Cardiac muscle cell (in vitro differentiated cells and primary cell): ENCODE measurements at regions not wholly inside any gene's neighbourhood (a gene's known extent, or its start where the extent isn't known, plus 50 kb on each side); places are given as distances from the start of the nearest gene placed in this dataset.

Experiments
- DNase-seq, 2 donors: peaks; one replicate each; pipeline versions ENCODE4 v3.0.0 to v3.0.0-alpha.2; 2010 to 2017; ENCODE audit warnings: low read depth in 1 of 2, low spot score in 1 of 2
- H3K27ac ChIP-seq: fragments of 200-600 bp; sonication (generic); 2 replicates; pipeline ENCODE4 v1.5.1; 2016
- H3K27me3 ChIP-seq: fragments of 200-600 bp; sonication (generic); 2 replicates; pipeline ENCODE4 v1.6.0; 2016; ENCODE audit warnings: control low read depth
- H3K36me3 ChIP-seq: fragments of 200-600 bp; sonication (generic); 2 replicates; pipeline ENCODE4 v1.5.1; 2016; ENCODE audit warnings: control low read depth
- H3K4me1 ChIP-seq: fragments of 200-600 bp; sonication (generic); 2 replicates; pipeline ENCODE4 v1.8.1; 2017; ENCODE audit warnings: low read depth, mild to moderate bottlenecking, mixed run types
- H3K4me3 ChIP-seq: fragments of 200-600 bp; sonication (generic); 2 replicates; pipeline ENCODE4 v1.5.1; 2016; ENCODE audit warnings: mild to moderate bottlenecking
- H3K9me3 ChIP-seq: fragments of 200-600 bp; sonication (generic); 2 replicates; pipeline ENCODE4 v1.5.1; 2017; ENCODE audit warnings: low read depth, mild to moderate bottlenecking, control low read depth
- TF ChIP-seq, protein P1 (sequence below): IDR thresholded peaks from 2 replicates; pipeline ENCODE4 v1.5.1; 2012; ENCODE audit warnings: low read depth, mild to moderate bottlenecking, low read length

GRCh38 chr19:28196101-28196500 lies 1016.9 kb downstream of the UQCRFS1 start:
- Histone ChIP-seq H3K4me1 (peaks cover 7% of the 10 kb centered on the region), H3K4me3 (no peak overlapping the region), H3K9me3 (no peaks in the 10 kb centered on the region), H3K36me3 (no peaks in the 10 kb centered on the region), H3K27me3 (no peaks in the 10 kb centered on the region), H3K27ac (no peak overlapping the region)
- TF ChIP-seq, protein P1, sequence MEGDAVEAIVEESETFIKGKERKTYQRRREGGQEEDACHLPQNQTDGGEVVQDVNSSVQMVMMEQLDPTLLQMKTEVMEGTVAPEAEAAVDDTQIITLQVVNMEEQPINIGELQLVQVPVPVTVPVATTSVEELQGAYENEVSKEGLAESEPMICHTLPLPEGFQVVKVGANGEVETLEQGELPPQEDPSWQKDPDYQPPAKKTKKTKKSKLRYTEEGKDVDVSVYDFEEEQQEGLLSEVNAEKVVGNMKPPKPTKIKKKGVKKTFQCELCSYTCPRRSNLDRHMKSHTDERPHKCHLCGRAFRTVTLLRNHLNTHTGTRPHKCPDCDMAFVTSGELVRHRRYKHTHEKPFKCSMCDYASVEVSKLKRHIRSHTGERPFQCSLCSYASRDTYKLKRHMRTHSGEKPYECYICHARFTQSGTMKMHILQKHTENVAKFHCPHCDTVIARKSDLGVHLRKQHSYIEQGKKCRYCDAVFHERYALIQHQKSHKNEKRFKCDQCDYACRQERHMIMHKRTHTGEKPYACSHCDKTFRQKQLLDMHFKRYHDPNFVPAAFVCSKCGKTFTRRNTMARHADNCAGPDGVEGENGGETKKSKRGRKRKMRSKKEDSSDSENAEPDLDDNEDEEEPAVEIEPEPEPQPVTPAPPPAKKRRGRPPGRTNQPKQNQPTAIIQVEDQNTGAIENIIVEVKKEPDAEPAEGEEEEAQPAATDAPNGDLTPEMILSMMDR = no peak
- DNase-seq = no peak

- no peaks in the 10 kb centered on the region for H3K36me3 ChIP-seq
- no peak overlapping the region for H3K27ac ChIP-seq
- H3K4me1 ChIP-seq = no peaks in the 10 kb centered on the region
- H3K27me3 ChIP-seq = no peaks in the 10 kb centered on the region
- H3K4me3 ChIP-seq = no peak overlapping the region
- no peaks in the 10 kb centered on the region for H3K9me3 ChIP-seq
- TF ChIP-seq, protein P1 = no peak
- DNase-seq = no peak
Measured at GRCh38 chr19:28185646-28186045, 1027.3 kb downstream of the UQCRFS1 start.

GRCh38 chr19:28184997-28185396 lies 1028.0 kb downstream of the UQCRFS1 start:
- no peak overlapping the region for H3K27ac ChIP-seq
- H3K4me1 ChIP-seq = no peaks in the 10 kb centered on the region
- DNase-seq = peak in 1 of 2 donors; percentile 11
- H3K9me3 ChIP-seq = no peaks in the 10 kb centered on the region
- no peaks in the 10 kb centered on the region for H3K27me3 ChIP-seq
- H3K4me3 ChIP-seq = no peak overlapping the region
- no peaks in the 10 kb centered on the region for H3K36me3 ChIP-seq
- TF ChIP-seq, protein P1 = no peak

DNA sequence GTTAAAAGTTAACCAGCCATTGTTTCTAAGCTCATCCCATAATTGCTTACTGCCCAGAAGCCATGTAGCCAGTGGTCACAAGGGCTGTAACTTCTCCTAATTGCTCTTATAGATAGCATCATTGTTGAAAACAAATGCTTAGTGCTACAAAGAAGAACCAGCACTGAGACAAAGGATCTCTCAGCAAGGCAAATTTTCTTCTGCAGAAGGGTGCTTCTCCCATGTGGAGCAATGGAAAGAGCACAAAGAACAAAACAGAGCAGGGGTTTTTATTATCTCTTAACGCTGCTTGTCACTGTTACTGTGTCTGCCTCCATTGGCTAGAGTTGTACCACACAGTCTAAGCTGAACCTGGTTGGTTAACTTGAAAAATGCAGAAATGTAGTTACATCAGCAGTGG lies 1036.8 kb downstream of the UQCRFS1 start:
- DNase-seq = no peak
- no peak overlapping the region for H3K4me3 ChIP-seq
- H3K4me1 ChIP-seq = no peaks in the 10 kb centered on the region
- H3K27me3 ChIP-seq = no peaks in the 10 kb centered on the region
- TF ChIP-seq, protein P1 = no peak
- no peaks in the 10 kb centered on the region for H3K9me3 ChIP-seq
- no peaks in the 10 kb centered on the region for H3K36me3 ChIP-seq
- no peak overlapping the region for H3K27ac ChIP-seq

DNA sequence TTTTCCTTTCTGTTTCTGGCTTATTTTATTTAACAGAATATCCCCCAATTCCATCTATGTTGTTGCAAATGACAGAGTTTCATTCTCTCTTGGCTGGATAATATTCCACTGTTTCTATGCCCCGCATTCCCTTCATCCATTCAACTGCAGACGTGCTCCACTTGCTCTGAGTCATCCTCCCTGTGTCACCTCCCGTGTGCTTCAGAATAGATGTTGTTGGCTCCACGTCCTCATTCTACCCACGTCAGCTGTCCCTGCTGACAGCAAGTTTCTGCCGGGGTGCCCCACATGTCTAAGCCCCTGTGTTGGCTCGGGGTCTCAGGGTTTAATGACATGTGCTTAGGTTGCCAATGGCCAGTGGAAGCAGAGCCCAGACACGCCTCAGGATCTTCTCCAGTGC lies 1041.0 kb downstream of the UQCRFS1 start:
- no peaks in the 10 kb centered on the region for H3K9me3 ChIP-seq
- H3K36me3 ChIP-seq = no peaks in the 10 kb centered on the region
- no peak overlapping the region for H3K4me3 ChIP-seq
- TF ChIP-seq, protein P1 = no peak
- no peak for DNase-seq
- H3K4me1 ChIP-seq = peaks cover 19% of the 10 kb centered on the region
- no peaks in the 10 kb centered on the region for H3K27me3 ChIP-seq
- no peak overlapping the region for H3K27ac ChIP-seq

GRCh38 chr19:28170066-28170465 lies 1042.9 kb downstream of the UQCRFS1 start:
- H3K27me3 ChIP-seq = no peaks in the 10 kb centered on the region
- H3K4me3 ChIP-seq = no peak overlapping the region
- no peaks in the 10 kb centered on the region for H3K9me3 ChIP-seq
- H3K36me3 ChIP-seq = no peaks in the 10 kb centered on the region
- H3K4me1 ChIP-seq = peaks cover 19% of the 10 kb centered on the region
- TF ChIP-seq, protein P1 = no peak
- DNase-seq = no peak
- H3K27ac ChIP-seq = no peak overlapping the region
